Colonic mucosa (tissue), 4 donors: ENCODE measurements at regions not wholly inside any gene's neighbourhood (a gene's known extent, or its start where the extent isn't known, plus 50 kb on each side); places are given as distances from the start of the nearest gene placed in this dataset.

Experiments
- DNase-seq: peaks from one replicate; pipeline ENCODE4 v3.0.0-alpha.2; 2020
- H3K27ac ChIP-seq: fragments of 200-600 bp; one replicate; pipeline ENCODE4 v1.8.0; 2021
- H3K27me3 ChIP-seq: fragments of 200-600 bp; one replicate; pipeline ENCODE4 v1.8.0; 2021
- H3K36me3 ChIP-seq: fragments of 200-600 bp; one replicate; pipeline ENCODE4 v1.8.0; 2021
- H3K4me1 ChIP-seq: fragments of 200-600 bp; one replicate; pipeline ENCODE4 v1.8.0; 2021; ENCODE audit warnings: mild to moderate bottlenecking
- H3K4me3 ChIP-seq: fragments of 200-600 bp; one replicate; pipeline ENCODE4 v1.8.0; 2021
- H3K9ac ChIP-seq, 2 donors: one replicate each; pipeline ENCODE4 v1.7.0; 2013; ENCODE audit warnings: control low read depth in 2 of 2, low read depth in 2 of 2, low read length in 2 of 2
- H3K9me3 ChIP-seq: fragments of 200-600 bp; one replicate; pipeline ENCODE4 v1.8.0; 2021
- intact Hi-C: fragments of 100-400 bp; cut with DNase I; formaldehyde crosslinking; loops from one replicate; pipeline ENCODE4 v1.14.1; 2022
- TF ChIP-seq, protein P1 (sequence below): fragments of 200-600 bp; IDR thresholded peaks from one replicate; pipeline ENCODE4 v1.8.0; 2022; ENCODE audit warnings: antibody characterized with exemption, mild to moderate bottlenecking
- donor health status: healthy.
- donor health status: DM: no; HTN: no; CAD: no.
- donor health status: DM: no; HTN: no; CAD: no.

DNA sequence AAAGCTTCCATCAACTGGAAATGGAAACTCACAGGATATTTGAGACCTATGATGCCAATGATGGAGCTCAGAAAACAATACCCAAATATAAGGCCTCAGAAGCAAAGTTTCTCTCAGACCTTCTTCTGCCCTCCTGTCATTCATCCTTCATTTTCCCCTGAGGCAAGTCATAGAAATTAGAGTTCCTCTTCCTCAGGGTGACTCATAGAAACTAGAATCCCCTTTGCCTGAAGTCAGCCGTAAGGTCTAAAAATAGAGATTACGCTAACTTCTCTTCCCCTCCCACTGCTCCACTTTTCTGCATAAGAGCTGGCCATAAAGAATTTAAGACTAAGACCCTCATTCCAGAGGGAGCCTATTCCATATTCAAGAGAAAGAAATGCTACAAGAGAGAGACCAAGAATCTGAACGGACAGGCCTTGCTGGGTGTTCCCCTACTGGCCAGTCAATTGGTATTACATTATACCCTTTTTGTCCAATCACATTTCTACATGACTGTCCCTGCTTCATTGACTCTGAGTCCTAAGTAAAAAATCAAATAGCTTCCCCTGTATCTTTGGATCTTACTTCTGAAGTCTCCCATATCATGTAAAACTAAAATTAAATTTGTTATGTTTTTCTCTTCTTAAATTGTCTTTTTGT, 994.9 kb downstream of the ADGRL2 start:
- Histone ChIP-seq H3K27ac (no peak overlapping the region), H3K4me1 (no peaks in the 10 kb centered on the region), H3K27me3 (no peaks in the 10 kb centered on the region), H3K4me3 (no peak overlapping the region), H3K36me3 (no peaks in the 10 kb centered on the region), H3K9me3 (no peaks in the 10 kb centered on the region), H3K9ac (no peak overlapping the region)
- intact Hi-C loops = no loop called here
- no peak for DNase-seq
- TF ChIP-seq, protein P1, sequence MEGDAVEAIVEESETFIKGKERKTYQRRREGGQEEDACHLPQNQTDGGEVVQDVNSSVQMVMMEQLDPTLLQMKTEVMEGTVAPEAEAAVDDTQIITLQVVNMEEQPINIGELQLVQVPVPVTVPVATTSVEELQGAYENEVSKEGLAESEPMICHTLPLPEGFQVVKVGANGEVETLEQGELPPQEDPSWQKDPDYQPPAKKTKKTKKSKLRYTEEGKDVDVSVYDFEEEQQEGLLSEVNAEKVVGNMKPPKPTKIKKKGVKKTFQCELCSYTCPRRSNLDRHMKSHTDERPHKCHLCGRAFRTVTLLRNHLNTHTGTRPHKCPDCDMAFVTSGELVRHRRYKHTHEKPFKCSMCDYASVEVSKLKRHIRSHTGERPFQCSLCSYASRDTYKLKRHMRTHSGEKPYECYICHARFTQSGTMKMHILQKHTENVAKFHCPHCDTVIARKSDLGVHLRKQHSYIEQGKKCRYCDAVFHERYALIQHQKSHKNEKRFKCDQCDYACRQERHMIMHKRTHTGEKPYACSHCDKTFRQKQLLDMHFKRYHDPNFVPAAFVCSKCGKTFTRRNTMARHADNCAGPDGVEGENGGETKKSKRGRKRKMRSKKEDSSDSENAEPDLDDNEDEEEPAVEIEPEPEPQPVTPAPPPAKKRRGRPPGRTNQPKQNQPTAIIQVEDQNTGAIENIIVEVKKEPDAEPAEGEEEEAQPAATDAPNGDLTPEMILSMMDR = no peak

DNA sequence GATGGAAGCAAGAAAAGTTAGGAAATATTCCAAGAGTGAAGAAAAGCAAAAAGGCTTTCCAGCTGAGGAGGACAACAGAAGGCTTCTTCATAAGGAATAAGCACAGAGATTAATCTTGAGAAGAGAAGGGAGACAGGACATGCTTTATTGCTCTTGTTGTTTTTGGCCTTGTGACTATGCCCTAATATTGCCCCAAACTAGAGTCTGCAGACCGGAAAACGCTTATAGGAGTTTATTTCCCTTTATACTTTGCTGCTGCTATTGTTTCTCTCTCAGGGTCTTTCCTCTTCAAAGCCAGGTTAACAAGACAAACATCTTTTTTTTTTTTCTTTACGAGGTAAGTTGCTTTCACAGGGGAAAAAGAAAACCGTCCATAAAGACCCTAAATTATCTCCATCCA, 991.4 kb downstream of the ADGRL2 start:
- Histone ChIP-seq H3K27me3 (no peaks in the 10 kb centered on the region), H3K4me1 (no peaks in the 10 kb centered on the region), H3K9ac (no peak overlapping the region), H3K36me3 (no peaks in the 10 kb centered on the region), H3K27ac (no peak overlapping the region), H3K4me3 (no peak overlapping the region), H3K9me3 (no peaks in the 10 kb centered on the region)
- intact Hi-C loops = no loop called here
- TF ChIP-seq, protein P1 = no peak
- DNase-seq = no peak

DNA sequence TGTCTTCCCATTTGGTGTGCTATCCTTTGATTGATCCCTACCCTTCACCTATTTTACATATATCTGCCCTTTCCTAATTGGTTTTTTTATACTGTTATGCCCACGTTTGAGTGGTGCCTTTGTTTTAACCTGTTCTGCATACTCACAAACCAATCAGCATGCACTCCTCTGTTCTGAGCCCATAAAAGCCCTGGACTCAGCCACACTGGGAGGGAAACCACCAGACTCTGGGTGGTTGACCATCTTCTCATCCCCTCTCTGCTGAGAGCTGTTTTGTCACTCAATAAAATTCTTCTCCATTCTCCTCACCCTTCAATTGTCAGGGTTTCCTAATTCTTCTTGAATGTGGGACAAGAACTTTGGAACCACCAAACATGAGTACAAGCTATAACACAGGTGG, 989.8 kb downstream of the ADGRL2 start:
- no peaks in the 10 kb centered on the region for H3K36me3 ChIP-seq
- H3K27ac ChIP-seq = no peak overlapping the region
- H3K4me3 ChIP-seq = no peak overlapping the region
- TF ChIP-seq, protein P1 = no peak
- intact Hi-C loops = no loop called here
- no peaks in the 10 kb centered on the region for H3K27me3 ChIP-seq
- DNase-seq = no peak
- H3K9me3 ChIP-seq = no peaks in the 10 kb centered on the region
- no peak overlapping the region for H3K9ac ChIP-seq
- H3K4me1 ChIP-seq = no peaks in the 10 kb centered on the region

DNA sequence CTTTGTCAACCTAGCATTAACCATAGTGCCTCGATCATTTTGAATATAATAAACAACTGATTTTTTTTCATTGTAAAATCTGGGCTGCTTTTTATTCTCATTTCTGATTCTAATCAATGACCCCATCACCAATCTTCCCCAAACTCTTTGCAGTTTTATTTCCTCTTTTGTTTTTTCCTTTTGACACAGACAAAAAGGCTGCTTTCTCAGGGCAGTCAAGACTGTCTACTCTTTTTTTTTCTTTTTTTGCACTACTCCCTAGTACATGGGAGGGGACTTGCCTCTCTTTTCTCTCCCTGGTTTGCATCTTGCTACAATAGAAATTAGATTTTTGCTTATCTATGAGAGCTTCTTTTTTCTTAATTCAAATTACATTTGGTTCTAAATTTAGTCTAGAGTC, 987.9 kb downstream of the ADGRL2 start:
- intact Hi-C loops = no loop called here
- Histone ChIP-seq H3K4me3 (no peak overlapping the region), H3K36me3 (no peaks in the 10 kb centered on the region), H3K27ac (no peak overlapping the region), H3K4me1 (no peaks in the 10 kb centered on the region), H3K27me3 (no peaks in the 10 kb centered on the region), H3K9me3 (no peaks in the 10 kb centered on the region), H3K9ac (no peak overlapping the region)
- DNase-seq = no peak
- TF ChIP-seq, protein P1 = no peak

DNA sequence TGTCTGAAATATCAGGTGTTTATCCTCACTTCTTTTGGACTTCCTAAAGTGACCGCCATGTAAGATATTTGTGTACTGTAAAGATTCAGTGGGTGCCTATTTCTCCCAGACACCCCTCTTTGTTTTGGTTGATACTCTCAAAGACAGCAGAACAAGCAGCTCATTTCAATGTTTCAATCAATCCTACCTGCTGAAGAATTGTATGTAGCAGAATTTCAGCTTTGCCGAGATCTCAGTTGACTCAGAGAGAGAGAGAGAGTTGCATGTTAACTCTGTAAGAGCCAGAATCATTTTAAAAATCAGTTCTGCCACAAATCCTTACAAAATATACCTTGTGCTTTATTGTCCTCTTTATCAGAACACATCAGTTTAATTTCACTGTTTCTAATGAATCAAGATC, 987.3 kb downstream of the ADGRL2 start:
- Histone ChIP-seq H3K9ac (no peak overlapping the region), H3K4me1 (no peaks in the 10 kb centered on the region), H3K4me3 (no peak overlapping the region), H3K27ac (no peak overlapping the region), H3K9me3 (no peaks in the 10 kb centered on the region), H3K27me3 (no peaks in the 10 kb centered on the region), H3K36me3 (no peaks in the 10 kb centered on the region)
- intact Hi-C loops = no loop called here
- TF ChIP-seq, protein P1 = no peak
- no peak for DNase-seq
